ENCODE measurements at regions not wholly inside any gene's neighbourhood (a gene's known extent, or its start where the extent isn't known, plus 50 kb on each side); places are given as distances from the start of the nearest gene placed in this dataset.

DNA sequence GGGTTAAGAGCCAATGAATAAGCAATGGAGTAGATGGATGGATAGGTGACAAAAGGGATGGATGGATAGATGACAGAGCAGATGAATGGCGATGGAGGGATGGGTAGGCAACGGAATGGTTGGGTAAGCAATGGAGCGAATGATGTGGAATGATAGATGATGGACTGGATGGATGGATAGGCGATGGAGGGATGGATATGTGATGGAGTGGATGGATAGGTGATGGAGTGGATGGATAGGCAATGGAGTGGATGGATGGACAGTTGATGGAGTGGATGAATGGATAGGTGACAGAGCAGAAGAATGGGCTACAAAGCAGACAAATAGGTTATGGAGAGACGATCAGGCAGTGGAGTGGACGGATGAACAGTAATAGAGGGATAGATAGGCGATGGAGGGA, 269.6 kb downstream of the TEX29 start:
- TF ChIP-seq, protein P1, sequence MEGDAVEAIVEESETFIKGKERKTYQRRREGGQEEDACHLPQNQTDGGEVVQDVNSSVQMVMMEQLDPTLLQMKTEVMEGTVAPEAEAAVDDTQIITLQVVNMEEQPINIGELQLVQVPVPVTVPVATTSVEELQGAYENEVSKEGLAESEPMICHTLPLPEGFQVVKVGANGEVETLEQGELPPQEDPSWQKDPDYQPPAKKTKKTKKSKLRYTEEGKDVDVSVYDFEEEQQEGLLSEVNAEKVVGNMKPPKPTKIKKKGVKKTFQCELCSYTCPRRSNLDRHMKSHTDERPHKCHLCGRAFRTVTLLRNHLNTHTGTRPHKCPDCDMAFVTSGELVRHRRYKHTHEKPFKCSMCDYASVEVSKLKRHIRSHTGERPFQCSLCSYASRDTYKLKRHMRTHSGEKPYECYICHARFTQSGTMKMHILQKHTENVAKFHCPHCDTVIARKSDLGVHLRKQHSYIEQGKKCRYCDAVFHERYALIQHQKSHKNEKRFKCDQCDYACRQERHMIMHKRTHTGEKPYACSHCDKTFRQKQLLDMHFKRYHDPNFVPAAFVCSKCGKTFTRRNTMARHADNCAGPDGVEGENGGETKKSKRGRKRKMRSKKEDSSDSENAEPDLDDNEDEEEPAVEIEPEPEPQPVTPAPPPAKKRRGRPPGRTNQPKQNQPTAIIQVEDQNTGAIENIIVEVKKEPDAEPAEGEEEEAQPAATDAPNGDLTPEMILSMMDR (IDR thresholded peaks at IDR 0.05), result no peak
- TF ChIP-seq POLR2A (IDR thresholded peaks at IDR 0.05), result no peak
